ENCODE measurements at regions not wholly inside any gene's neighbourhood (a gene's known extent, or its start where the extent isn't known, plus 50 kb on each side); places are given as distances from the start of the nearest gene placed in this dataset.

DNA sequence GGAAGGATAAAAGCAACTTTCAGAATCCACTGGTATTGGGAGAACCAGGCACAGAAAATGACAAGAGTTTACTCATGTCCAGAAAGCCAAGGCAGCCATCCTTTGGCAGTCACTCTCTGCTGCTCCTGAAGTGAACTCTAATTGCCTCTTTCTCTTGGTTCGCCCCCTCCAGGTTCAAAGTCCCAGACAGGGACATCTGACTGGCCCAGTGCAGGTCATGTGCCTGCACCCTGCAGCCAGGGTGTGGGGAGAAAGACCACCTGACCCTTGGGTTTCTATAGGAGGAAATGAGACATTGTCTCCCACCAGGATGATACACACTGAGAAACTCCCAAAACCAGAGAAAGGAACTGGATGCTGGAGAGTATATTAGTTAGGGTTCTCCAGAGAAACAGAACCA lies 103.9 kb upstream of the SYT6 start:
- no peak for TF ChIP-seq CTCF (conservative IDR thresholded peaks at IDR 0.05; ENCODE audit: low read depth, low read length)
- TF ChIP-seq EZH2phosphoT487 (IDR thresholded peaks at IDR 0.05; ENCODE audit: borderline replicate concordance, low read length): no peak
